GM12891 (cell line): ENCODE measurements at regions not wholly inside any gene's neighbourhood (a gene's known extent, or its start where the extent isn't known, plus 50 kb on each side); places are given as distances from the start of the nearest gene placed in this dataset.

Experiments
- PAX5 ChIP-seq: IDR thresholded peaks from 2 replicates; pipeline ENCODE4 v1.6.1; 2011; ENCODE audit warnings: low read length, moderate library complexity, mild to moderate bottlenecking; ENCODE audit not compliant: insufficient read depth, severe bottlenecking
- POLR2A ChIP-seq: IDR thresholded peaks from 2 replicates; pipeline ENCODE4 v1.6.1; 2011; ENCODE audit warnings: low read depth, low read length, control low read depth
- POLR2AphosphoS5 ChIP-seq: IDR thresholded peaks from 2 replicates; pipeline ENCODE4 v1.6.1; 2011; ENCODE audit warnings: low read depth, low read length, control low read depth
- SPI1 ChIP-seq: IDR thresholded peaks from 2 replicates; pipeline ENCODE4 v1.6.1; 2011; ENCODE audit warnings: low read depth, low read length, control low read depth
- TAF1 ChIP-seq: IDR thresholded peaks from 2 replicates; pipeline ENCODE4 v1.6.1; 2011; ENCODE audit warnings: low read depth, low read length, control low read depth

- TF ChIP-seq PAX5, result no peak
- no peak for TF ChIP-seq TAF1
- no peak for TF ChIP-seq POLR2A
- TF ChIP-seq POLR2AphosphoS5, result no peak
- TF ChIP-seq SPI1, result no peak
These were observed 243.8 kb upstream of the ADAMTS16 start for GRCh38 chr5:4896328-4896727.
